Activated CD8-positive, alpha-beta memory T cell treated with anti-CD3 and anti-CD28 coated beads, Interleukin-2, amount 10 ng/mL, durations not matched to agents 7 days and 5 days (primary cell): ENCODE measurements at regions not wholly inside any gene's neighbourhood (a gene's known extent, or its start where the extent isn't known, plus 50 kb on each side); places are given as distances from the start of the nearest gene placed in this dataset.
"Not testable (repeated sequence)": the region's sequence is repeated elsewhere in the genome, so short reads cannot be mapped to it uniquely, and the experiment has no call there.

ENCODE experiments used
- ATAC-seq: fragments of 150-1000 bp; cut with Tn5 transposase; one replicate; pipeline ENCODE4 v1.10.0; 2021; ENCODE audit warnings: moderate library complexity
- CTCF ChIA-PET: fragments of 350-600 bp; sonication (Branson Sonifier 250); formaldehyde crosslinking; loops from one replicate; lab custom pipeline; 2021; ENCODE audit warnings: antibody characterized with exemption; lab: Charles Lee
- DNase-seq: peaks from one replicate; pipeline ENCODE4 v3.0.0-alpha.2; 2020
- H3K27ac Mint-ChIP-seq: one replicate; pipeline ENCODE4 v1.8.0; 2021; ENCODE audit warnings: mild to moderate bottlenecking, mixed read lengths
- H3K27me3 Mint-ChIP-seq: one replicate; pipeline ENCODE4 v1.8.0; 2021; ENCODE audit warnings: mixed read lengths
- H3K36me3 Mint-ChIP-seq: one replicate; pipeline ENCODE4 v1.8.0; 2021; ENCODE audit warnings: mild to moderate bottlenecking, mixed read lengths
- H3K4me1 Mint-ChIP-seq: one replicate; pipeline ENCODE4 v1.8.0; 2021; ENCODE audit warnings: mixed read lengths
- H3K4me3 Mint-ChIP-seq: one replicate; pipeline ENCODE4 v1.8.0; 2021; ENCODE audit warnings: mild to moderate bottlenecking, moderate library complexity, mixed read lengths
- H3K9me3 Mint-ChIP-seq: one replicate; pipeline ENCODE4 v1.8.0; 2022; ENCODE audit warnings: low read depth, mixed read lengths

DNA sequence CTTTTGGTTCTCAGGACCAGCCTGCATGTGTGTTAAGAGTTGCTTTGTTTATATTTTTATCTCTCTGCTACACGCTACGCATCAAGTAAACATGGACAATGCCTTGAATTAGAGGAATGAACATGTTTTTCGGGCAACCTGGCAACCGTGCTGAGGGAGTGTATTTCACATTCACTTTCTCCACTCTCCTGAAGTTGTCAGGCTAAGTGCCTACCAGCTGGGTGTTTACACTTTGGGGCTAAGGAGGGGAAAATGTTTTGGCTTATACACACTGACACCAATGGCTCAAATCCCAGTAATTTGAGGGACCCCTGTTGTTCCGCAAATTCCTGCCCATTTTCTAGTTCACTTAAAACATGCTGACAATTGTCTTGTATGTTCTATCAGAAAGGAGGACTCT lies 141.5 kb upstream of the PDE7B start:
- H3K9me3 Mint-ChIP-seq: no peaks in the 10 kb centered on the region
- H3K36me3 Mint-ChIP-seq: no peaks in the 10 kb centered on the region
- H3K4me3 Mint-ChIP-seq: no peak overlapping the region
- H3K4me1 Mint-ChIP-seq: no peaks in the 10 kb centered on the region
- DNase-seq (no peak), ATAC-seq (no peak)
- CTCF ChIA-PET: no interaction called here
- H3K27ac Mint-ChIP-seq: no peak overlapping the region
- peaks cover 37% of the 10 kb centered on the region for H3K27me3 Mint-ChIP-seq

DNA sequence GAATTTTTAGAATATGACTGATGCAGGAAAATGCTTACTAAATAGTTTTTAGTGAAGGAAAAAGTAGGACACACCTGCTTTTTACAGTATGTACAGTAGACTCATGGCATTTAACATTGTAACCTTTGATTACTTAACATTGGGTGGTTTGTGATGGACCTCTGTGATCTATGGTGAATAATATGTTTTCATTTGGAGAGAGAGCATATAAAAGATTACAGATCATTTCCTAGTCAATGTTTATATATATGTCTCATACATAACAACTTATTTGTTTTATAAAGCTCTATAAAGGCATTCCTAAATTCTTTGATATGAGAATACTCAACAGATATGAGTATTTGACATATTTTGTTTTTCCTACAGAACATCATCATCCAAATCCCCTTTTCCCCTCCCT lies 129.3 kb upstream of the PDE7B start:
- DNase-seq (no peak), ATAC-seq (no peak)
- Mint-ChIP-seq H3K4me3 (no peak overlapping the region), H3K9me3 (peaks cover 9% of the 10 kb centered on the region), H3K36me3 (peaks cover 7% of the 10 kb centered on the region), H3K27ac (no peak overlapping the region), H3K4me1 (no peaks in the 10 kb centered on the region), H3K27me3 (peaks cover 3% of the 10 kb centered on the region)
- CTCF ChIA-PET: no interaction called here

DNA sequence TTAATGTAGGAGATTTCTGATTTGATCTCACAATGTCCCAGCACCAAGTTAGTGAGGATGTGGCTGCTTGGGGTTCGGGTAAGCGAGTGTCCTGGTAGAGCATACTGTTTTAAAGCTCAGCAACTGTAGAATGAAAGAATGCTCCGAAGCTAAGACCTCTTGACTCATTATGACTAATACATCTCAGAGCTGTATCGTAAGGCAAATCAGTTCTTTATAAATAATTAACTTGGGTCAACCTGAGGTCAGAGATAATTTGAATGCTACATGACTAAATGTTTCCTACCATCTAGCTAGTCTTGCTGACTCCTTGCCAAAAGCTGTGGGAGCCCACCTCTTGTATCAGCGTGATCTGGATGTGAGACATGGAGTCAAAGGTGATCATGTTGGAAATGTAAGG lies 128.8 kb upstream of the PDE7B start:
- H3K4me3 Mint-ChIP-seq: no peak overlapping the region
- H3K4me1 Mint-ChIP-seq: no peaks in the 10 kb centered on the region
- DNase-seq (no peak), ATAC-seq (no peak)
- H3K9me3 Mint-ChIP-seq: peaks cover 9% of the 10 kb centered on the region
- H3K36me3 Mint-ChIP-seq: peaks cover 7% of the 10 kb centered on the region
- H3K27ac Mint-ChIP-seq: no peak overlapping the region
- CTCF ChIA-PET: no interaction called here
- peaks cover 3% of the 10 kb centered on the region for H3K27me3 Mint-ChIP-seq

DNA sequence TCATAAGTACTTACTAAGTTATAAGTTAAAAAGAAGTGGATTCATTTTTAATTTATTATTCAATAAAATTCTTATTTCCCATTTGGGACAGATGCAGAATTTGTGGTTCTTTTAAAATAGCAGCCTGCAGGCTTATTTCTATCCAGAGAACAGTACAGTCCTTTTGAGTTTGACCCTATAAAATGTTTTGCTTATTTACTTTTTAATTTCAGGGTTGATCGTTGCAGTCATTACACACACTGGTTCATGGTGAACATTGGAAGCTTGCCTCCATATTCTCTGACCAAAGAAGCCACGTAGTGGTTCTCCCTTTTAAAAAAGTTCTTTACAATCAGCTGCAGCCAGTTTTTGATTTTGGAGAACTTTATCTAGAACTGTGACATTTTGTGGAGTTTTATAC lies 122.9 kb upstream of the PDE7B start:
- CTCF ChIA-PET: no interaction called here
- peaks cover 11% of the 10 kb centered on the region for H3K27me3 Mint-ChIP-seq
- no peak overlapping the region for H3K27ac Mint-ChIP-seq
- peaks cover 9% of the 10 kb centered on the region for H3K9me3 Mint-ChIP-seq
- DNase-seq (no peak), ATAC-seq (no peak)
- peaks cover 7% of the 10 kb centered on the region for H3K36me3 Mint-ChIP-seq
- no peaks in the 10 kb centered on the region for H3K4me1 Mint-ChIP-seq
- no peak overlapping the region for H3K4me3 Mint-ChIP-seq

DNA sequence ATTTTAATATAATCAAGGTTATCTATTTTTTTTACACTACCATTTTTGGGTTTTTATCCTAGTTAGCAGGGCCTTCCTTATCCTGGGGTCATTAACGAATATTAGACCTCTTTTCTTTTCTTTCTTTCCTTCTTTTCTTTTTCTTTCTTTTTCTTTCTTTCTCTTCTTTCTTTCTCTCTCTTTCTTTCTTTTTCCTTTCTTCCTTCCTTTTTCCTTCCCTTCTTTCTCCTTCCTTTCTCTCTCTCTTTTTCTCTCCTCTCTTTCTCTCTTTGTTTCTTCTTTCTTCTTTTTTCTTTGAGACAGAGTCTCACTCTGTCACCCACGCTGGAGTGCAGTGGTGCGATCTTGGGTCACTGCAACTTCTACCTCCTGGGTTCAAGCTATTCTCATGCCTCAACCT lies 120.4 kb upstream of the PDE7B start:
- ATAC-seq: no peak
- no peak overlapping the region for H3K27ac Mint-ChIP-seq
- no peaks in the 10 kb centered on the region for H3K9me3 Mint-ChIP-seq
- no peaks in the 10 kb centered on the region for H3K4me1 Mint-ChIP-seq
- CTCF ChIA-PET: no interaction called here
- no peak overlapping the region for H3K4me3 Mint-ChIP-seq
- H3K27me3 Mint-ChIP-seq: peaks cover 20% of the 10 kb centered on the region
- H3K36me3 Mint-ChIP-seq: no peaks in the 10 kb centered on the region
- DNase-seq: no peak

DNA sequence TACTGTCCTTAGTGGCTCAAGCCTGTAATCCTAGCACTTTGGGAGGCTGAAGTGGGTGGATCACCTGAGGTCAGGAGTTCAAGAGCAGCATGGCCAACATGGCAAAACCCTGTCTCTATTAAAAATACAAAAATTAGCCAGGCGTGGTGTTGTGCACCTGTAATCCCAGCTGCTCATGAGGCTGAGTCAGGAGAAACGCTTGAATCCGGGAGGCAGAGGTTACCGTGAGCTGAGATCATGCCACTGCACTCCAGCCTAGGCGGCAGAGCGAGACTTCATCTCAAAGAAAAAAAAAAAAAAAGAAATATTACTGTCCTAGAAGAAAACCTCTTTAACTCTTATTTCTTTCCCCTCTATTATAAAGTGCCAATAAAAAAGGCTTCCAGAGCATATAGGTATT lies 115.2 kb upstream of the PDE7B start:
- H3K9me3 Mint-ChIP-seq, ATAC-seq, H3K27ac Mint-ChIP-seq, DNase-seq, H3K4me3 Mint-ChIP-seq, CTCF ChIA-PET, H3K4me1 Mint-ChIP-seq, H3K36me3 Mint-ChIP-seq: not testable (repeated sequence)
- H3K27me3 Mint-ChIP-seq: peaks cover 37% of the 10 kb centered on the region

DNA sequence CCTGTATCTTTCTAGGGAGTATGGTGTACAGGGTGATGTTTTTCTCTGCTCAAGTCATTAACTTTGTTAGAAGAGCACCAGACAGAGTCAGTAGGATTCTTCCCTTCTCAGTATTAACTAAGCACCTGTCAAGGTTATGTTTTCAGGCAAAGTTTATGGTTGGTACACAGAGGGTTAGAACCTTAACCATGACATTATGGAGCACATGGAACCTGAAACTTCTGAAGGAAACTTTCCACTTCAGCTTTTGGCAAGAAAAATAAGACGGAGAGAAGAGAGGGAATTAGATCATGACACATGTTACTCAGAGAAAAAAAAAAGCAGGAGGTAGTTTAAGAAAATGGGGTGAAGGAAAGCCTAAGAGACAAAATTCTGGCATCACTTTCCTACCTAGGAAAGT lies 112.9 kb upstream of the PDE7B start:
- Mint-ChIP-seq H3K27me3 (peaks cover 35% of the 10 kb centered on the region), H3K36me3 (no peaks in the 10 kb centered on the region), H3K4me3 (no peak overlapping the region), H3K27ac (no peak overlapping the region), H3K9me3 (no peaks in the 10 kb centered on the region), H3K4me1 (no peaks in the 10 kb centered on the region)
- ATAC-seq (no peak), DNase-seq (no peak)
- CTCF ChIA-PET: no interaction called here

DNA sequence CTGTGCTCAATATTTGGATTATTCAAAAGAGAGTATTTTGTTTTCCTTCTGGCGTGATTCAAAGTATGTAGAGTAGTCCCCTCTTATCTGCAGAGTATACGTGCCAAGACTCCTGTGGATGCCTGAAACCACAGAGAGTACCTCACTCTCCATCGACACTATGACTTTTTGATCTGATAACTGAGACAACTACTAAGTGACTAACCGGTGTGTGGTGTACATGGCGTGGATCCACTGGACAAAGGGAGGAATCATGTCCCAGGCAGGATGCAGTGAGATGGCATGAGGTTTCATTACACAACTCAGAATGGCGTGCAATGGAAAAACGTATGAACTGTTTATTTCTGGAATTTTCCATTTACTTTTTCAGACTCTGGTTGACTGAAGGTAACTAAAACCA lies 112.2 kb upstream of the PDE7B start:
- H3K4me1 Mint-ChIP-seq: no peaks in the 10 kb centered on the region
- CTCF ChIA-PET: no interaction called here
- H3K9me3 Mint-ChIP-seq: no peaks in the 10 kb centered on the region
- no peak overlapping the region for H3K27ac Mint-ChIP-seq
- peaks cover 31% of the 10 kb centered on the region for H3K27me3 Mint-ChIP-seq
- ATAC-seq (no peak), DNase-seq (no peak)
- H3K4me3 Mint-ChIP-seq: no peak overlapping the region
- no peaks in the 10 kb centered on the region for H3K36me3 Mint-ChIP-seq

DNA sequence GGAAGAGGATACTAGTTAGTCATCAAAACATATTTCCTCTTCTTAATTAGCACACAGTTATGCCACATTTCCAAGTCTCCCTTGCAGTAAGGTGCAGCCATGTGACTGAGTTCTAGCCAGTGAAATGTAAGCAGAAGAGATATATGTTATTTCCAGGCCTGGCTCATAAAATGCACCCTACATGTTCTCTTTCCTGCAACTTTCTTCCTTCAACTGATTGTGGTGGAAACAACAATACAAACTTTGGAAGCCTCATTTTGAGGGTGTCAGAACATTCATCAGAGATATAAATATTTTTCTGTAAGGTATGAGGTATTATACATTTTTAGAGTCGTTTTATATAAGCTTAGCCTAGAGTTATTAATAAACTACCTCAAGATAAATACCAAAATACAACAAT lies 110.9 kb upstream of the PDE7B start:
- H3K36me3 Mint-ChIP-seq: no peaks in the 10 kb centered on the region
- no peaks in the 10 kb centered on the region for H3K4me1 Mint-ChIP-seq
- ATAC-seq (no peak), DNase-seq (no peak)
- H3K4me3 Mint-ChIP-seq: no peak overlapping the region
- CTCF ChIA-PET: no interaction called here
- H3K9me3 Mint-ChIP-seq: no peaks in the 10 kb centered on the region
- peaks cover 31% of the 10 kb centered on the region for H3K27me3 Mint-ChIP-seq
- H3K27ac Mint-ChIP-seq: no peak overlapping the region

DNA sequence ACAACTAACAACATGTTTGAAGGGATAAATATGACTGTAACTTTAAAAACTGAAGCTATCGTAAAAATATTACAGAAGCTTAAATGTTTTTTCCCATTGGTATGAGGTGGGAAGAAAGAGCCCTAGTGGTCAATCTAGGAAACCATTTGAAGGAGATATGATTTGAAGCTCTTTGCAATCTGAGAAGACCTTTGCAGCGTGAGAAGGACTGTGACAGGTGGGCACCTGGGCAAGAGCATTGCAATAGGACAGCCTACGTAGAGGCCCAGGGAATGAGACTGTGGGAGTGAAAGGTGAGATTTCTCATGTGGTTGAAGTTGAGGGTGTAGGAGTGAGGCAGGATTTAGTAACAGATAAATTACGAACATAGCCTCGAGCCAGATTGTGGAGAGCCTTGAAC lies 108.0 kb upstream of the PDE7B start:
- DNase-seq (no peak), ATAC-seq (no peak)
- Mint-ChIP-seq H3K36me3 (no peaks in the 10 kb centered on the region), H3K27ac (no peak overlapping the region), H3K4me1 (no peaks in the 10 kb centered on the region), H3K27me3 (peaks cover 26% of the 10 kb centered on the region), H3K4me3 (no peak overlapping the region), H3K9me3 (no peaks in the 10 kb centered on the region)
- CTCF ChIA-PET: no interaction called here

DNA sequence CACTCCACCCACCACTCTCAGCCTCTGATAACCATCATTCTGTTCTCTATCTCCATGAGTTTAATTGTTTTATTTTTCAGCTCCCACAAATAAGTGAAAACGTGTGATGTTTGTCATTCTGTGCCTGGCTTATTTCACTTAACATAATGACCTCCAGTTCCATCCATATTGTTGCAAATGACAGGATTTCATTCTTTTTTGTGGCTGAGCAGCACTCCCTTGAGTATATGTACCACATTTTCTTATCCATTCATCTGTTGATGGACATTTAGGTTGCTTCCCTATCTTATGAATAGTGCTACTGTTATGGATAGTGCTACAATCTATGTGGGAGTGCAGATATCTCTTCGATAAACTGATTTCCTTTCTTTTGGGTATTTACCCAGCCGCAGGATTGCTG lies 103.3 kb upstream of the PDE7B start:
- Mint-ChIP-seq H3K27me3 (peaks cover 28% of the 10 kb centered on the region), H3K27ac (no peak overlapping the region), H3K4me3 (no peak overlapping the region), H3K36me3 (no peaks in the 10 kb centered on the region), H3K9me3 (no peaks in the 10 kb centered on the region), H3K4me1 (no peaks in the 10 kb centered on the region)
- CTCF ChIA-PET: no interaction called here
- DNase-seq: no peak
- no peak for ATAC-seq

DNA sequence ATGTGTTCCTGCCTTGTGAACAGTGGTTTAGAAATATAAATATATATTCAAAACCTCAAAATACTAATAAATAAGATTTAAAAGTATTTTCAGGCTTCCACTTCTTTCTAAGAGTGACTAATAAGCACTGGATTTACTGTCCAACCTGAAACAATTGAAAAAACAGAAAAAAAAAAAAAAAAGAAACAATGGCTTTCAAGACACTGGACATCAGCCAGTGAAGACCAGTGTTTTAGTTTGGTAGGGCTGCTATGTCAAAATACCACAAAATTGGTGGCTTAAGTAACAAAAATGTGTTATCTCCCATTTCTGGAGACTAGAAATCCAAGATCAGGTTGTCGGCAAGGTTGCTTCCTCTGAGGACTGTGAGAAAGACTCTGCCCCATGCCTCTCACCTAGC lies 101.4 kb upstream of the PDE7B start:
- ATAC-seq (no peak), DNase-seq (no peak)
- no peak overlapping the region for H3K4me3 Mint-ChIP-seq
- H3K36me3 Mint-ChIP-seq: no peaks in the 10 kb centered on the region
- H3K4me1 Mint-ChIP-seq: no peaks in the 10 kb centered on the region
- no peaks in the 10 kb centered on the region for H3K9me3 Mint-ChIP-seq
- CTCF ChIA-PET: no interaction called here
- H3K27me3 Mint-ChIP-seq: peaks cover 28% of the 10 kb centered on the region
- H3K27ac Mint-ChIP-seq: no peak overlapping the region

DNA sequence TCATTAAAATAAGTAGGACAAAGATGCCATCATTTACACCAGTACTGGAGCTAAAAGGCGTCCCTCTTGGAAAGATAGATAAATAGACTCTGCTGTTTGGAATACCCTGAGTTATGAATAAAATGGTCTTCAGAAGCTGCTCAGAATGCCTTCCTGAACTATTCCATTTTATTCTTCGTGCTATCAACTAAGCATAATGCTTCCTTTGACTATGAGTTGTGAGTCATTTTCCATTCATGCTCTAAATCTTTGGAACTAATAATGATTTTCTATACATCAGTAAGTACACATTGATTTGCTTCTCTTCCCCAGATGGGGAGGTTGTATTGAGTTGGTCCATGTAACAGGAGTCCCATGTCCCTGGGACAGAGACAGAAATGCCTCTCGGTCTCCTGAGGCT lies 98.3 kb upstream of the PDE7B start:
- Mint-ChIP-seq H3K27me3 (peaks cover 22% of the 10 kb centered on the region), H3K27ac (no peak overlapping the region), H3K9me3 (no peaks in the 10 kb centered on the region), H3K4me1 (no peaks in the 10 kb centered on the region), H3K4me3 (no peak overlapping the region), H3K36me3 (no peaks in the 10 kb centered on the region)
- CTCF ChIA-PET: interaction anchor here (1.3 kb wide), 1 partner anchor 217 kb away, joined by 3 read pairs; no protein-coding TSS in a partner anchor
- no peak for DNase-seq
- ATAC-seq: no peak

DNA sequence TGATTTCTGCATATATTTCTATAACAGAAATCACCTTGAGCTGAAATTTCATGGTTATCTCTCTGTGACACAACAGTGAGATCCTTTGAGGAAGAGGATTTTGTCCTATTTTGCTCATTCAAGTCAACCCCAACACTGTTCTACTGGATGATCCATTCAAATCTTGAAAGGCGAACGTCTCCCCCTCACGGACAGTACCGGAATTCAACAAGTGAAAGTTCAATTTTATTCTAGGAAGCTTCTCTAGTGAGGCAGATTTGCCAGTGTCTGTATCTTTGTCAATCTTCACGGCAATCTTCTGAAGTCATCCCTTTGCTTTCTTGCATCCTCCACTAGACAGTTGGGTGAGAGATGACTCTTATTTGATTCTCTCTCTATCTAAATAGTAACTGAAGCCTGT lies 91.7 kb upstream of the PDE7B start:
- Mint-ChIP-seq H3K9me3 (peaks cover 2% of the 10 kb centered on the region), H3K4me1 (no peaks in the 10 kb centered on the region), H3K27me3 (peaks cover 2% of the 10 kb centered on the region), H3K27ac (no peak overlapping the region), H3K36me3 (no peaks in the 10 kb centered on the region), H3K4me3 (no peak overlapping the region)
- ATAC-seq (no peak), DNase-seq (no peak)
- CTCF ChIA-PET: interaction anchor here (1.0 to 3.4 kb wide), 5 partner anchors 18 to 225 kb away, joined by 3 to 18 read pairs (median 4); no protein-coding TSS in a partner anchor

DNA sequence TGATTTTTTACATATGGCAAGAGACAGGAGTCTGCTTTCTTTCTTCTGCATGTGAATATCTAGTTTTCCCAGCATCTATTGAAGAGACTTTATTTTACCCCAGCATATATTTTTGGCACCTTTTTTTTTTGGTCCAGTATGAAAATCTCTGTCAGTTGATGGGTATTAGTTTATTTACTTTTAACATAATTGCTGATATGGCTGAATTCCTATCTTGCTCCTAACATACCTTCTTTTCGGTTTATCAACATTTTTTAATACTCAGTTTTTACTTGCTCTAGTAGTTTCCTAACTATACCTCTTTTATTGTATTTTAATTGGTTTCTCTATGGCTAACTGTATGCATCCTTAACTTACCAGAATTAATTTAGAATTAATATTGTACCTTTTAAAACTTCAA lies 77.5 kb upstream of the PDE7B start:
- no peaks in the 10 kb centered on the region for H3K9me3 Mint-ChIP-seq
- no peak for DNase-seq
- H3K27ac Mint-ChIP-seq: no peak overlapping the region
- H3K36me3 Mint-ChIP-seq: no peaks in the 10 kb centered on the region
- H3K27me3 Mint-ChIP-seq: peaks cover 15% of the 10 kb centered on the region
- H3K4me3 Mint-ChIP-seq: no peak overlapping the region
- CTCF ChIA-PET: no interaction called here
- no peaks in the 10 kb centered on the region for H3K4me1 Mint-ChIP-seq
- no peak for ATAC-seq
